DND-41 (cell line): ENCODE measurements at regions not wholly inside any gene's neighbourhood (a gene's known extent, or its start where the extent isn't known, plus 50 kb on each side); places are given as distances from the start of the nearest gene placed in this dataset.
A peak's percentile ranks its signal among the peaks of the same experiment; 100 is the strongest.
"Not testable (repeated sequence)": the region's sequence is repeated elsewhere in the genome, so short reads cannot be mapped to it uniquely, and the experiment has no call there.

Experiments
- ATAC-seq: fragments of 200-7000 bp; cut with Tn5 transposase; 3 replicates; pipeline ENCODE4 v1.9.1; 2021; ENCODE audit warnings: low read depth; ENCODE audit not compliant: insufficient read depth
- DNase-seq: peaks from one replicate; pipeline ENCODE4 v3.0.0-alpha.2; 2020
- H2AFZ ChIP-seq: 2 replicates; pipeline ENCODE4 v1.6.0; 2012; ENCODE audit warnings: low read depth, low read length
- H3K27ac ChIP-seq: 2 replicates; pipeline ENCODE4 v1.5.1; 2012; ENCODE audit warnings: low read length, inconsistent platforms
- H3K27me3 ChIP-seq: fragments of 200-600 bp; sonication (generic); 2 replicates; pipeline ENCODE4 v1.6.0; 2012; ENCODE audit warnings: low read length, mild to moderate bottlenecking, inconsistent platforms; ENCODE audit not compliant: insufficient read depth, poor library complexity
- H3K36me3 ChIP-seq: 2 replicates; pipeline ENCODE4 v1.5.1; 2012; ENCODE audit warnings: low read length, inconsistent platforms; ENCODE audit not compliant: insufficient read depth
- H3K4me1 ChIP-seq: 2 replicates; pipeline ENCODE4 v1.5.1; 2012; ENCODE audit warnings: mild to moderate bottlenecking, low read length; ENCODE audit not compliant: insufficient read depth
- H3K4me2 ChIP-seq: 2 replicates; pipeline ENCODE4 v1.6.0; 2012; ENCODE audit warnings: mild to moderate bottlenecking, moderate library complexity, low read length, inconsistent platforms; ENCODE audit not compliant: insufficient read depth
- H3K4me3 ChIP-seq, 2 experiments: fragments of 200-600 bp in 1 of 2; shearing (Covaris generic) in 1 of 2; 2 replicates each; pipeline ENCODE4 v1.5.1; 2012 to 2016; ENCODE audit warnings: inconsistent platforms in 2 of 2, low read length in 2 of 2, mild to moderate bottlenecking in 2 of 2, low read depth in 1 of 2, moderate library complexity in 1 of 2
- H3K79me2 ChIP-seq: 2 replicates; pipeline ENCODE4 v1.6.0; 2012; ENCODE audit warnings: low read length, inconsistent platforms; ENCODE audit not compliant: insufficient read depth
- H3K9ac ChIP-seq: 2 replicates; pipeline ENCODE4 v1.6.0; 2012; ENCODE audit warnings: low read depth, mild to moderate bottlenecking, inconsistent platforms, low read length, moderate library complexity
- H3K9me3 ChIP-seq: 2 replicates; pipeline ENCODE4 v1.5.1; 2012; ENCODE audit warnings: low read length, moderate library complexity, mild to moderate bottlenecking, inconsistent platforms; ENCODE audit not compliant: insufficient read depth, severe bottlenecking
- H4K20me1 ChIP-seq: 2 replicates; pipeline ENCODE4 v1.6.0; 2012; ENCODE audit warnings: low read length; ENCODE audit not compliant: insufficient read depth
- CTCF ChIP-seq: IDR thresholded peaks from 2 replicates; pipeline ENCODE4 v1.5.1; 2012; ENCODE audit warnings: borderline replicate concordance, low read length, moderate library complexity, mild to moderate bottlenecking; ENCODE audit not compliant: poor library complexity, severe bottlenecking; ENCODE audit errors: extremely low read depth
- EZH2 ChIP-seq: IDR thresholded peaks from 3 replicates; pipeline ENCODE4 v1.6.1; 2012; ENCODE audit warnings: borderline replicate concordance, low read depth, mild to moderate bottlenecking, moderate library complexity, low read length, inconsistent platforms; ENCODE audit not compliant: severe bottlenecking

DNA sequence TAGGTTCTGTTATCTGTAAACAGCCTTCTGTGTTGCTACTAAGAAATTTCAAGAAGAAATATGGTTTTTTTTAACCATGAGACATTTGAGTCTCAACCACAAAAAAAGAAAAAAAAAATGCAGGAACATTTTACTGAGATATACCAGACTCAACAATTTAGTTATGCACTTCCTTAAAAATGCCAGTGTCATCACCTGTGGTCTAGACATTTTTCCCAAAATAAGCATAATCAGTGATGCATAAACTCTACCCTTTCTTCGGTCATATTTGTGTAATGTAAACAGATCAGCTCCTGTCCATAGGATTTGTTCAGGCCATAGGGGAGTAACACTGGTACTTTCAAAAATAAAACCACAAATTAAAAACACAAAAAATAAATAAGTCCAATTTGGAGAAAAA is 122.6 kb upstream of the TNFSF4 start:
- Histone ChIP-seq H3K4me3 (no peak overlapping the region), H3K36me3 (no peaks in the 10 kb centered on the region), H3K27me3 (no peaks in the 10 kb centered on the region), H3K4me1 (peaks cover 33% of the 10 kb centered on the region), H4K20me1 (no peaks in the 10 kb centered on the region), H3K27ac (0 out of 2 replicates have a peak overlapping the region, but pooled peaks have one; percentile 23), H3K79me2 (no peaks in the 10 kb centered on the region), H3K4me2 (no peak overlapping the region), H3K9ac (no peak overlapping the region), H3K9me3 (no peaks in the 10 kb centered on the region), H2AFZ (no peak overlapping the region)
- TF ChIP-seq EZH2: no peak
- TF ChIP-seq CTCF: no peak
- ATAC-seq: peak; percentile 31; the same call in 2 of the 3 replicates
- DNase-seq: no peak

DNA sequence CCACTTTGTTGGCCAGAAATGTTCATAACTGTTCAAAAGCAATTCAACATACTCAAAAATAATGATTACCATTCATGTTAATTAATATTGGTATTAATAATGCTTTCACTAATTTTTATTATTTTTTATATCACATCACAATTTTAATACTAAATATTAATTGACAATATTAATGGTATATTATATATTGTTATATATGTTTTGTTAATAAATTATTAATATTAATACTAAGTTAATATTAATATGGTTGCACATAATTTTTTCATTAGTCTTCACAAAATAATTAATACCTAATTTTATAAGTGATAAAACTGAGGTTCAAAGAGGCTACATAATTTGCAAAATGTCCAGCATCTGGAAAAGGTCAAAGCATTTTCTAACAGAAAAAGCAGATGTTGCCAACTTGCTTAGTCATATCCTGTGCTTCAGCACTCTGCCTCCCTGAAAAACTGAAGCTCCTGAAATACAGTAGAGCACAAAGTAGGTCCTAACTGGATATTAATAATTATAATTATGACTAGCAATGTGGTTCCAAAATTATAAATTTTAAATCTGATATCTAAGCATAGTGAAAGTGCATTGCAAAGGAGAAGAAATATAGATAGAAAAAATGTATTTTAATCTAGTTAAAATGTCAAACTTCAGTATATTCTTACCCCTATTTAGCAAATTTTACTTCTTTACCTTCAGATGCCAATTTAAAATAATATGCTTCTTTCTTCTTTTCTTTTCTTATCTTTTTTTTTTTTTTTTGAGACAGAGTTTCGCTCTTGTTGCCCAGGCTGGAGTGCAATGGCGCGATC is 123.2 kb upstream of the TNFSF4 start:
- H3K27me3 ChIP-seq: no peaks in the 10 kb centered on the region
- H3K4me1 ChIP-seq: peaks cover 33% of the 10 kb centered on the region
- no peaks in the 10 kb centered on the region for H4K20me1 ChIP-seq
- TF ChIP-seq EZH2 (no peak), CTCF (no peak)
- no peak overlapping the region for H3K4me3 ChIP-seq
- H2AFZ ChIP-seq: no peak overlapping the region
- ATAC-seq: peak; percentile 70
- H3K9ac ChIP-seq: no peak overlapping the region
- H3K79me2 ChIP-seq: no peaks in the 10 kb centered on the region
- no peak overlapping the region for H3K27ac ChIP-seq
- H3K36me3 ChIP-seq: no peaks in the 10 kb centered on the region
- no peaks in the 10 kb centered on the region for H3K9me3 ChIP-seq
- no peak overlapping the region for H3K4me2 ChIP-seq
- no peak for DNase-seq

GRCh38 chr1:173330952-173331548 is 123.9 kb upstream of the TNFSF4 start:
- DNase-seq, H3K9me3 ChIP-seq, H4K20me1 ChIP-seq, H3K9ac ChIP-seq, H3K4me3 ChIP-seq, H3K79me2 ChIP-seq, H3K27me3 ChIP-seq, H3K36me3 ChIP-seq: not testable (repeated sequence)
- peak overlapping the region; percentile 36 for H3K4me2 ChIP-seq
- H3K4me1 ChIP-seq: peaks cover 33% of the 10 kb centered on the region
- ATAC-seq: peak; percentile 62
- H3K27ac ChIP-seq: peak overlapping the region; percentile 72
- peak overlapping the region; percentile 46; the same call in 1 of the 2 replicates for H2AFZ ChIP-seq

DNA sequence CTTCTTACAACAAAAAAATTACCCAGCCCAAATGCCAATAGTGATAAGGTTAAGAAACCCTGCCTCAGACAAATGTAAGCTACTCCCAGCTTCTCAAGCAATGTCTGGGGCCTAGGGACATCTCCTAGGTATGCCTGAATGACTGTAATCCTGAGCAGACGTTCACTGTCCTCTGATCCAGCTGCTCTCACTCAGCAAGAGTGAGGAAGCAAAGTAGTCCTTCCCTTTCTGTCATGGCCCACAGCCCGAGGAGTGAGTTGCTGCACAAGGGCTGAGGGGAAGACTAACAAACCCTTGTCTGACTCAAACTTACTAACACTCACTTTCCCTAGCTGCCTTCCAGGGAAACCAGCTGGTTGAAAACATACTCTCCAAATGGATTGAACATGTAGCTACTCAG is 124.9 kb upstream of the TNFSF4 start:
- Histone ChIP-seq H4K20me1 (no peaks in the 10 kb centered on the region), H3K4me1 (peaks cover 33% of the 10 kb centered on the region), H3K27ac (peak overlapping the region; percentile 9; the same call in 1 of the 2 replicates), H3K4me2 (no peak overlapping the region), H3K9ac (no peak overlapping the region), H3K36me3 (no peaks in the 10 kb centered on the region), H3K79me2 (no peaks in the 10 kb centered on the region), H3K9me3 (no peaks in the 10 kb centered on the region), H3K27me3 (no peaks in the 10 kb centered on the region), H3K4me3 (no peak overlapping the region), H2AFZ (no peak overlapping the region)
- peak; percentile 15; the same call in 1 of the 3 replicates for ATAC-seq
- TF ChIP-seq EZH2 (no peak), CTCF (no peak)
- no peak for DNase-seq
